ENCODE measurements at regions not wholly inside any gene's neighbourhood (a gene's known extent, or its start where the extent isn't known, plus 50 kb on each side); places are given as distances from the start of the nearest gene placed in this dataset.

GRCh38 chr16:17830651-17831050 is 359.9 kb upstream of the XYLT1 start:
- Histone ChIP-seq H3K4me3 (ENCODE audit: low read length in 2 of 2) (no peak overlapping the region), H2BK15ac (ENCODE audit: low read length) (no peak overlapping the region), H2AFZ (ENCODE audit: low read length) (no peak overlapping the region), H2AK5ac (ENCODE audit: low read depth, low read length) (no peak overlapping the region), H3K4me2 (ENCODE audit: insufficient read depth, low read length, poor library complexity, severe bottlenecking) (no peak overlapping the region), H3K9me3 (replicated peaks in 1 of 2; ENCODE audit: control insufficient read depth in 2 of 2, insufficient read depth in 1 of 2, low read depth in 1 of 2, low read length in 2 of 2) (no peaks in the 10 kb centered on the region), H2BK12ac (ENCODE audit: low read length) (no peak overlapping the region), H2BK5ac (ENCODE audit: low read length) (no peak overlapping the region), H3K79me1 (ENCODE audit: low read depth, low read length) (no peaks in the 10 kb centered on the region), H3K18ac (ENCODE audit: low read length) (no peak overlapping the region), H3K27me3 (ENCODE audit: control insufficient read depth in 3 of 3, insufficient read depth in 3 of 3, low read depth in 1 of 3, low read length in 3 of 3) (no peaks in the 10 kb centered on the region), H3K9ac (ENCODE audit: low read depth, low read length, poor library complexity) (no peak overlapping the region), H2BK120ac (ENCODE audit: low read depth, low read length) (no peak overlapping the region), H3K27ac (replicated peaks; ENCODE audit: low read length) (no peak overlapping the region), H4K91ac (ENCODE audit: low read depth, low read length, poor library complexity) (no peak overlapping the region), H3K4me1 (ENCODE audit: control insufficient read depth in 2 of 2, insufficient read depth in 1 of 2, low read depth in 1 of 2, low read length in 2 of 2) (no peaks in the 10 kb centered on the region), H3K36me3 (replicated peaks in 1 of 2; ENCODE audit: control insufficient read depth in 2 of 2, insufficient read depth in 2 of 2, low read length in 2 of 2) (no peaks in the 10 kb centered on the region), H3K23ac (ENCODE audit: low read depth, low read length, poor library complexity) (no peak overlapping the region), H3K14ac (ENCODE audit: low read length) (no peak overlapping the region), H4K8ac (ENCODE audit: low read depth, low read length) (no peak overlapping the region), H3K4ac (ENCODE audit: low read length) (no peak overlapping the region)
- WGBS, 2 donors (ENCODE audit: extremely low coverage in 2 of 2, insufficient read length in 2 of 2, insufficient replicate concordance in 1 of 2) = no CpG with 5 or more reads among the region's 2 CpGs
- DNase-seq (ENCODE audit: low spot score) = no peak

- H2AK5ac ChIP-seq (ENCODE audit: low read depth, low read length) = no peak overlapping the region
- H2AFZ ChIP-seq (ENCODE audit: low read length) = no peak overlapping the region
- DNase-seq (ENCODE audit: low spot score) = no peak
- no CpG with 5 or more reads among the region's 3 CpGs for WGBS, 2 donors (ENCODE audit: extremely low coverage in 2 of 2, insufficient read length in 2 of 2, insufficient replicate concordance in 1 of 2)
- no peaks in the 10 kb centered on the region for H3K79me1 ChIP-seq (ENCODE audit: low read depth, low read length)
- H3K27ac ChIP-seq (replicated peaks; ENCODE audit: low read length) = no peak overlapping the region
- no peak overlapping the region for H3K4me3 ChIP-seq (ENCODE audit: low read length in 2 of 2)
- H3K4ac ChIP-seq (ENCODE audit: low read length) = no peak overlapping the region
- H3K9me3 ChIP-seq (replicated peaks in 1 of 2; ENCODE audit: control insufficient read depth in 2 of 2, insufficient read depth in 1 of 2, low read depth in 1 of 2, low read length in 2 of 2) = no peaks in the 10 kb centered on the region
- H3K4me2 ChIP-seq (ENCODE audit: insufficient read depth, low read length, poor library complexity, severe bottlenecking) = no peak overlapping the region
- no peak overlapping the region for H3K18ac ChIP-seq (ENCODE audit: low read length)
- no peak overlapping the region for H4K91ac ChIP-seq (ENCODE audit: low read depth, low read length, poor library complexity)
- H3K4me1 ChIP-seq (ENCODE audit: control insufficient read depth in 2 of 2, insufficient read depth in 1 of 2, low read depth in 1 of 2, low read length in 2 of 2) = no peaks in the 10 kb centered on the region
- H2BK12ac ChIP-seq (ENCODE audit: low read length) = no peak overlapping the region
- H4K8ac ChIP-seq (ENCODE audit: low read depth, low read length) = no peak overlapping the region
- H3K14ac ChIP-seq (ENCODE audit: low read length) = no peak overlapping the region
- no peak overlapping the region for H3K9ac ChIP-seq (ENCODE audit: low read depth, low read length, poor library complexity)
- H3K36me3 ChIP-seq (replicated peaks in 1 of 2; ENCODE audit: control insufficient read depth in 2 of 2, insufficient read depth in 2 of 2, low read length in 2 of 2) = no peaks in the 10 kb centered on the region
- no peaks in the 10 kb centered on the region for H3K27me3 ChIP-seq (ENCODE audit: control insufficient read depth in 3 of 3, insufficient read depth in 3 of 3, low read depth in 1 of 3, low read length in 3 of 3)
- no peak overlapping the region for H2BK5ac ChIP-seq (ENCODE audit: low read length)
- H2BK120ac ChIP-seq (ENCODE audit: low read depth, low read length) = no peak overlapping the region
- no peak overlapping the region for H3K23ac ChIP-seq (ENCODE audit: low read depth, low read length, poor library complexity)
- H2BK15ac ChIP-seq (ENCODE audit: low read length) = no peak overlapping the region
These were observed 359.1 kb upstream of the XYLT1 start for GRCh38 chr16:17829811-17830210.

GRCh38 chr16:17828012-17828411 is 357.3 kb upstream of the XYLT1 start:
- no peaks in the 10 kb centered on the region for H3K9me3 ChIP-seq (replicated peaks in 1 of 2; ENCODE audit: control insufficient read depth in 2 of 2, insufficient read depth in 1 of 2, low read depth in 1 of 2, low read length in 2 of 2)
- H4K8ac ChIP-seq (ENCODE audit: low read depth, low read length) = no peak overlapping the region
- no peak overlapping the region for H3K4me2 ChIP-seq (ENCODE audit: insufficient read depth, low read length, poor library complexity, severe bottlenecking)
- no peak overlapping the region for H2BK12ac ChIP-seq (ENCODE audit: low read length)
- H2BK5ac ChIP-seq (ENCODE audit: low read length) = no peak overlapping the region
- H2AFZ ChIP-seq (ENCODE audit: low read length) = no peak overlapping the region
- no peak overlapping the region for H4K91ac ChIP-seq (ENCODE audit: low read depth, low read length, poor library complexity)
- H3K27ac ChIP-seq (replicated peaks; ENCODE audit: low read length) = no peak overlapping the region
- H3K79me1 ChIP-seq (ENCODE audit: low read depth, low read length) = no peaks in the 10 kb centered on the region
- H2BK120ac ChIP-seq (ENCODE audit: low read depth, low read length) = no peak overlapping the region
- no peak overlapping the region for H3K18ac ChIP-seq (ENCODE audit: low read length)
- H3K14ac ChIP-seq (ENCODE audit: low read length) = no peak overlapping the region
- H3K4ac ChIP-seq (ENCODE audit: low read length) = no peak overlapping the region
- no peak overlapping the region for H3K4me3 ChIP-seq (ENCODE audit: low read length in 2 of 2)
- H3K4me1 ChIP-seq (ENCODE audit: control insufficient read depth in 2 of 2, insufficient read depth in 1 of 2, low read depth in 1 of 2, low read length in 2 of 2) = no peaks in the 10 kb centered on the region
- H3K23ac ChIP-seq (ENCODE audit: low read depth, low read length, poor library complexity) = no peak overlapping the region
- H3K27me3 ChIP-seq (ENCODE audit: control insufficient read depth in 3 of 3, insufficient read depth in 3 of 3, low read depth in 1 of 3, low read length in 3 of 3) = no peaks in the 10 kb centered on the region
- H2AK5ac ChIP-seq (ENCODE audit: low read depth, low read length) = no peak overlapping the region
- no peak overlapping the region for H3K9ac ChIP-seq (ENCODE audit: low read depth, low read length, poor library complexity)
- no peak for DNase-seq (ENCODE audit: low spot score)
- H2BK15ac ChIP-seq (ENCODE audit: low read length) = no peak overlapping the region
- H3K36me3 ChIP-seq (replicated peaks in 1 of 2; ENCODE audit: control insufficient read depth in 2 of 2, insufficient read depth in 2 of 2, low read length in 2 of 2) = no peaks in the 10 kb centered on the region
- WGBS, 2 donors (ENCODE audit: extremely low coverage in 2 of 2, insufficient read length in 2 of 2, insufficient replicate concordance in 1 of 2) = no CpG with 5 or more reads among the region's 2 CpGs

- Histone ChIP-seq H3K23ac (ENCODE audit: low read depth, low read length, poor library complexity) (no peak overlapping the region), H3K9me3 (replicated peaks in 1 of 2; ENCODE audit: control insufficient read depth in 2 of 2, insufficient read depth in 1 of 2, low read depth in 1 of 2, low read length in 2 of 2) (no peaks in the 10 kb centered on the region), H4K8ac (ENCODE audit: low read depth, low read length) (no peak overlapping the region), H3K18ac (ENCODE audit: low read length) (no peak overlapping the region), H3K79me1 (ENCODE audit: low read depth, low read length) (no peaks in the 10 kb centered on the region), H2AFZ (ENCODE audit: low read length) (no peak overlapping the region), H3K14ac (ENCODE audit: low read length) (no peak overlapping the region), H3K4ac (ENCODE audit: low read length) (no peak overlapping the region), H3K27ac (replicated peaks; ENCODE audit: low read length) (no peak overlapping the region), H2BK12ac (ENCODE audit: low read length) (no peak overlapping the region), H2BK5ac (ENCODE audit: low read length) (no peak overlapping the region), H3K4me1 (ENCODE audit: control insufficient read depth in 2 of 2, insufficient read depth in 1 of 2, low read depth in 1 of 2, low read length in 2 of 2) (no peaks in the 10 kb centered on the region), H3K9ac (ENCODE audit: low read depth, low read length, poor library complexity) (no peak overlapping the region), H3K4me3 (ENCODE audit: low read length in 2 of 2) (no peak overlapping the region), H2AK5ac (ENCODE audit: low read depth, low read length) (no peak overlapping the region), H3K4me2 (ENCODE audit: insufficient read depth, low read length, poor library complexity, severe bottlenecking) (no peak overlapping the region), H2BK15ac (ENCODE audit: low read length) (no peak overlapping the region), H2BK120ac (ENCODE audit: low read depth, low read length) (no peak overlapping the region), H3K36me3 (replicated peaks in 1 of 2; ENCODE audit: control insufficient read depth in 2 of 2, insufficient read depth in 2 of 2, low read length in 2 of 2) (no peaks in the 10 kb centered on the region), H4K91ac (ENCODE audit: low read depth, low read length, poor library complexity) (no peak overlapping the region), H3K27me3 (ENCODE audit: control insufficient read depth in 3 of 3, insufficient read depth in 3 of 3, low read depth in 1 of 3, low read length in 3 of 3) (no peaks in the 10 kb centered on the region)
- no peak for DNase-seq (ENCODE audit: low spot score)
- no CpG with 5 or more reads among the region's 1 CpG for WGBS, 2 donors (ENCODE audit: extremely low coverage in 2 of 2, insufficient read length in 2 of 2, insufficient replicate concordance in 1 of 2)
These were observed 356.6 kb upstream of the XYLT1 start for GRCh38 chr16:17827313-17827712.

Data from neuronal stem cell (in vitro differentiated cells).